ENCODE measurements at regions not wholly inside any gene's neighbourhood (a gene's known extent, or its start where the extent isn't known, plus 50 kb on each side); places are given as distances from the start of the nearest gene placed in this dataset.

DNA sequence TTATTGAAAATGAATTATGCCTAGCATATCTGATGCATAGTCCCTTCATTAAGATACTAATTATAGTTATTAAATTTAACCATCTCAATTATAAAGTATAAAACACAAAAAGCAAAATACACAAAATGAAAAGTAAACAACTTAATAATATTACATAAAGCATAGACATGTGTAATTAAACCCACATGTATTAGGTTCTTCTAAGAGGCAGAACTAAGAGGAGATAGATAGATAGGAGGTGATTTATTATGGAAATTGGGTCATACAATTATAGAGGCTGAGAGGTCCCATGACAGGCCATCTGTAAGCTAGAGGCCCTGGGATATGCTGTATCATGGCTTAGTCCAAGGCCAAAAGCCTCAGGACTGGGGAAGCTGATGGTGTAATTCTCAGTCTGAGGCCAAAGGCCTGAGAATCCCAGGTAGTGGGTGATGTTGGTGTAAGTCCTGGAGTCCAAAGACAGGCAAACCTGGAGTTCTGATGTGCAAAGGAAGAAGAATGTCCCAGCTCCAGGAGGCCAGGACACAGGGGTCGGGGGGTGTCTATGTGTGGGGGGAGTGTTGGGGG is 953.3 kb downstream of the TRHDE start:
- TF ChIP-seq EZH2phosphoT487 (IDR thresholded peaks at IDR 0.05; ENCODE audit: insufficient read depth, low read depth) (no peak), EZH2 (IDR thresholded peaks at IDR 0.05; ENCODE audit: insufficient read depth, poor library complexity, severe bottlenecking) (no peak)

All from GM23248 (cell line).